NCI-H1694 (cell line): ENCODE measurements at regions not wholly inside any gene's neighbourhood (a gene's known extent, or its start where the extent isn't known, plus 50 kb on each side); places are given as distances from the start of the nearest gene placed in this dataset.

Source experiments
- DNase-seq: peaks from one replicate; lab custom pipeline; 2025; lab: John Stamatoyannopoulos, UW

DNA sequence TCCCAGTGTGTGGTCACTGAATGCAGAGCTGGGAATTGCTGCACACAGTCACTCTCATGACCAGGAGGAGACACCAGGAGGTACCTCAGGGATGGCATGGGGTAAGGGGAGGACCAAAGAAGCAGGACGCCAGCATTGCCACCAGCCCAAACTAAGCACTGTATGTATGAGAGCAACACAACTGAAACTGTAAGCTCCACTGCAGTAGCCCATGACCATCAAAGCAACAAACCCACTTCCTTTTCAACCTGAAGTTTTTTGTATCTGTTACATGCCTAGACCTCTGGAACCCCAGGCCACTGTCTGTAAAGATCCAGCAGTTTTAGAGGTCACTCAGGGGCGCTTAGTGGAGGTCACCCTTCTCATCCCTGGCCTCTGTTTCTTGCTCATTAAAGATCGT is 164.3 kb downstream of the SETD4 start:
- DNase-seq, result no peak

DNA sequence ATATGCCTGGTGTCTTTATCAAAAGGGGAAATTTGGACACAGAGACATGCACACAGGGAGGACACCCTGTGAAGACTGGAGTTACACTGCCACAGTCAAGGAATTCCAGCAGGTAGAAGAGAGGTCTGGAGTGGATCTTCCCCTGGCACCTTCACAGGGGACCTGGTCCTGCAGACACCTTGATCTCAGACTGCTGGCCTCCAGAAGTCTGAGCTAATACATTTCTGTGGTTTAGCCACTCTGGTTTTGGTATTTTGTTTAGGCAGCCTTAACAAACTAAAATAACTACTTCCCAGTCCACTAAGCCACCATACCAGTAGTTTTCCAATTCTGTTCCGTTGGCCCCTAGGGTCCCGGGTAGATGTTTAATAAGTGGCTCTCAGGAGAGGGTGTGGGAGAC is 164.7 kb downstream of the SETD4 start:
- no peak for DNase-seq

- DNase-seq, result no peak
Measured at GRCh38 chr21:35893156-35893555, 167.2 kb downstream of the SETD4 start.

DNA sequence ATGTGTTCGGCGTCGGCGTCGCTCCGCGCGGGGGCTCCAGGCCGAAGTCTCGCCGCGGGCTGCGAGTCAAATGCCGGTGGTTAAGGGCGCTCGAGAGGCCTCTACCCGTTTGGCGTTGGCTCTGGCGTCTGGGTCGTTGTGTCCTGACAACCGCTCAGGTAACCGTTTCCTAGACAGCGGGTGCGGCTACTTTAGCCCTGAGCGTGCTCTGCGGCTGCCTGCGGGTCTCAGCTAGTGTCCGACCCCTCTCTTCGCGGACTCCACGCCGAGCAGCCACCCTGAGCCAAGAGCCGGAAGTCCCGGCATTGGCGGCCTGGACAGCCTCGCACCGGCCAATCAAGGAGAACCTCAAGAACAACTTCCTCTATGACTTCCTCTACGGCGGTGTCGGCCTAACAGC is 173.4 kb downstream of the SETD4 start:
- no peak for DNase-seq

DNA sequence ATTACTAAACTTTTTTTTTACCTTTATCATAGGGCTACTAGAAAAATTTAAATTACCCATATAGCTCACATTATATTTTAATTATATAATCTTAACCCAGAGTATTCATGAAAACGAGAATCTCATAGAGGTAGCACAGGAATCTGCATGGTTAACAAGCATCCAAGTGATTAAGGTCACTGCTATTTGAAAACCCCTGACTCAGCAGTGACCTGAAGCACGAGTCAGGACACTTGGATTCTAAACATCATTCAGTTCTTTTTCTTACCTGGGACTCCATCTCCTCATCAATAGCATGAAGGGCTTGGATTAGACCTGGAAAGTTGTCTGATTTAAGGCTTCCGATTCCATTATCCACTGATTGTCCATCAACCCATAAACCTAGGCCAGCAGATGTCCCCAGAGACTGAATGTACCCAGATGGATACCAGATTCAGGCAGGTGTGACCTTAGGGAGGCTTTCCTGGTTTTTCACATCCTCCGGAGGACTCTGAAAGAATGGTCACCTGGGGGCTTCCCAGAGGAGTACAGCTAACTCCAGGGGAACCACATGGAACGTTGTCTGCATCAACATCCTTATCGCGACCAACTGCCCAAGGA is 174.3 kb downstream of the SETD4 start:
- no peak for DNase-seq

- no peak for DNase-seq
Measured at GRCh38 chr21:35882791-35883240, 177.5 kb downstream of the SETD4 start.

GRCh38 chr21:35873441-35873840 is 186.9 kb downstream of the SETD4 start:
- DNase-seq, result no peak

DNA sequence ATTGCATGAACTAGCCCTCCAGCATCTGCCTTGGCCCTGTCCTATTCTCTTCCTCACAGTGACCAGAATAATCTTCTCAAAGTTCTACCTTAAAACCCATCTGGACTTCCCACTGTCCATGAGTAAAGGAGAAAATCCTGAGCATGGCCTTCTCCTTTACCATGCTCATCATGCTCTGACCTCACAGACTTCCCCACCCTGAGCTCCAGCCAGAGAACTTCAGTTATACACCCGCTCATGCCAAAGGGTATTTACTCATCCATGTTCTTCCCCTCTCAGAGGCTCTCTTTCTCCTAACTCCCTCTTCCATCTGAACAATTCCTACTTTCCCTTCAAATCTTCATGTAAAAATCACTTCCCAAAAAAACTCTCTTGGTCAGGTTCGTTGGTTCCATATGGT is 188.4 kb downstream of the SETD4 start:
- no peak for DNase-seq

GRCh38 chr21:35868869-35869223 is 191.5 kb downstream of the SETD4 start:
- DNase-seq, result no peak

DNA sequence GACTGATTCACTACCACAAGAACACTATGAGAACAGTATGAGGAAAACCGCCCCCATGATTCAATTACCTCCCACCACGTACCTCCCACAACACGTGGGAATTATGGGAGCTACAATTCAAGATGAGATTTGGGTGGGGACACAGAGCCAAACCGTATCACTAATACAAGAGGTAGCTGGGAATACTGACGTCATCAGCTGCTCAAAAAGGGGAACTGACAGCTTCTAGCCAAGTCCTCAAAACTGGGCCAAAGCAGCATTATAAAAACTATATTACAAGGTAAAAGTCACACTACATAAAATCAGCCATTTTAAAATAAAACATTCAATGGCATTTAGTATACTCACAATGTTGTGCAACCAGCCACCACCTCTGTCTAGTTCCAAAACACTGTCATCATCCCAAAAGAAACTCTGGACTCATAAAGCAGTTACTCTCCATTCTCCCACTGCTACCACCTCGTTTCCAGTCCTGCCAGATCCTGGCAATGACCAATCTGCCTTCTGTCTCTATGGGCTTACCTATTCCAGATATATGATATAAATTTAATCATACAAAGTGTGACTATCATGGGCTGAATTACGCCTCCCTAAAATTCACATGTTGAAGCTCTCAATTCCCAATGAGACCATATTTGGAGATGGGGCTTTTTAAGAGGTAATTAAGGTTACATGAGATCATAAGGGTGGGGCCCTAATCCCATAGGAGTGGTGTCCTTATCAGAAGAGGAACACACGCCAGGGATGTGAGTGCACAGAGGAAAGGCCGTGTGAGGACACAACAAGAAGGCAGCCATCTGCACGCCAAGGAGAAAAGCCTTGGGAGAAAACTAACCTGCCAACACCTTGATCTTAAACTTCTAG is 192.1 kb downstream of the SETD4 start:
- DNase-seq, result no peak

DNA sequence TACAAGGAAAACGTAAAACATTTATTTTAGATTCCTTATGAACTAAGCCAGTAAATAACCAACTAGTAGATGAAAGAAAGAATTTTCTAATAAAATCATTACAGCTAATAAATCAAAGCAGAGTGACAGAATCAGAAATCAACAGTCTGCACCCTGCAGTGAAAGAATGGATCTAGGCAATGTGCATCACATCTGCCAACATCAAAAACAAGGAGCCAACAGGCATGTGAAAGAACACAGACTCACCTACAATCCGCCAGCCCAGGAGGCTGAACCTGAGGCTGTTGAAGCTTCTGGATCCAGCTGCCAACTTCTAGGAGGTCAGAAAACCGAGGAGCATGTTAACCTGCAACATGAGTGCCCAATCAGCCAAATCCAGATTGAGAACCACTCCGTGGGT is 196.3 kb downstream of the SETD4 start:
- DNase-seq, result no peak

GRCh38 chr21:35862969-35863368 is 197.4 kb downstream of the SETD4 start:
- no peak for DNase-seq

DNA sequence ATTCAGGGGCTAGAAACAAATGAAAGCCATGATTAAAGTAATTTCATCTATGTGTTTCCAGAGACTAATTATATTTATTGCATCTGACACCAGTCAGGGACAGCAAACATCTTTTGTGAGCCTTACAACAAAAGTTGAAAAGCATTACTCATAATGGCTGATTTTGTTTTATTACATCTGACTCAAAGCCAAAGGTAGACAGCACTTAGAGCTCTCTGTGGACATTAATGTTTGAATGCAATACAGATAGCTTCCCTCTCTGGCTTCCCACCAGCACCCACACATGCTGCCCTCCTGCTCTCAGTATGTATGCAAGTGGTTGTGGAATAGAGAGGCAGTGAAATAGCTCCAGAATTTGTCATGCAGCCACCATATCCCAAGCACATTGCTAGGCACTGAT is 198.7 kb downstream of the SETD4 start:
- DNase-seq, result no peak

DNA sequence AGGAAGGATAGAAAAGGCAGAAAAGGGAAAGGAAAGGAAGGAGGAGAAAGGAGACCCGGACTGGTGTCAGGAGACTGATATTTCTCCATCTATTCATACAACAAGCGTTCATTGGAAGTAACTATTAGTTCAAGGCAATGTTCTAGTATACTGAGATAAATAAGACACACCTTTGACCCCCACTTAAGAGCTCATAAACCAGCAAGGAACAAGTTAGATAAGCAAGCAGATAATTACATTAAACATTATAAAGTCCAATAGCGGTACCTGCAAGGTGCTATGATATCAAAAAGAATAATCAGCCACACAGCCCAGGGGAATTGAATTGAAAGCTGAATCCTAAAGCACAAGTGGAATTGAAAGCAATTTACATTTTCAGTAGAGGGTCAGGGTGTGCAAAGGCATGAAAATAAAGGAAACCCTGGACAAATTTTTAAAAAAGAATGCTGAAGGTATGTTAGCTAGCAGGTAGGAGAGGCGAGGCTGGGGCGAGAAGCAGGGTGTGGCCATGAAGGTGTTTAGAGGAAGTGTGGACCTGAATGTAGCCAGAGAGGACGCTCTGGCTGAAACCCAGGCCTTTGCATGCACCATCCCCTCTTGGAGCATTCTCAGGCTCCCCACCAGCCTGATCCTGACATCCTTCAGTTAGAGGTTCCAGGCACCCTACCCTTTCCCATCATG is 200.0 kb downstream of the SETD4 start:
- no peak for DNase-seq

DNA sequence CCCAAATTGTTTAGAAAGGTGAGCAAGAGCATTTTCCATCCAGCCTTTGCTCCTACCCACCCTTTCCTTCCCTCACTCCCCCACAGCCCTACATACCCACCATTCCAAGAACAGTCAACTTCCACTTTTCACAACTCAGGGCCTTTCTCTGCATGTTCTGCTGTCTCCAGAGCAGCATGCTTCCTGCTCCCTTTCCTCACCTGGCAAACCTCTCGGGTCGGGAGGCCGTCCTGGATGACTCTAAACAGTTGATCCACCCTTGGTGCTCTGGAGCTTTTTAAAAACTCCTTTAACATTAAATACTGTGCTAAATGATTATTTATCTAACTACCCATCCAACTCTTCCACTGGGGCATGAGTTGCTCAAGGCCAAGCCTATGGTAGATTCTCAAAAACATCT is 200.6 kb downstream of the SETD4 start:
- DNase-seq, result no peak

DNA sequence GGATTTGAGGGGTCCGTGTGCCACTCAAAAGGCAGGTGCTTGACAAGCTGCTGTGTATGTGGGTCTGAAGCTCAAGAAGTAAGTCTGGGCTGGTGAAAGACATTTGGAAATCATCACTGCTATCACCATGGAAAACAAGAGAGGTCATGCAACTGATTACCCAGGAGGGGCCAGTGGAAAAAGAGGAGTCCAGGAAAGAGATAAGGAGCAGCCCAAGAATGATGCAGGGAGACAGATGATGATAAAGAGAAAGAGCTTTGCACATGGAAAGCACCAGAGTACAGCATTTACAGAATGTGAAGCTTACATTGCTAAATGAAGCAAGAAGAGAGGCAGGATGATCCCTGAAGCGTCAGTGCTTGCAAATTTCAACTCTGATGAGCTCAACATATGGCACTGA is 203.2 kb downstream of the SETD4 start:
- no peak for DNase-seq

GRCh38 chr21:35855484-35855883 is 204.8 kb downstream of the SETD4 start:
- DNase-seq, result no peak

DNA sequence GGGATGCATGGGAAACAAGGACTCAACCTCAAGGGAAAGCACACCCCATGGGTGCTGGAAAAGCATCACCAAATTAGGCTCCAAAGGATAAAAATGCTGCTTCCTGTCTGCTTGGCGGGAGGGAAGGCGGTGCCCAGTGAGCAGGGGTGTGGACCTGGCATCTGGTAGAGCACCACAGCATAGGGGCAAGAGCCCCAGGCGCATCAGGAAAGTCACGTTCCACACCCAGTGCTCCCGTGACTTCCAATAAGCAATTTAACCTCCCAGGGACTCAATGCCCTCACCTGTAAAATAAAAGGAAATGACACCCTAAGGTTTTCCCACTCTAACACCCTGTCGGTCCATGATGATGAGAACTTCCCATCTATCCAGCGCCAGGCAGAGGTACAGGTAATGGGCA is 206.0 kb downstream of the SETD4 start:
- DNase-seq, result no peak

DNA sequence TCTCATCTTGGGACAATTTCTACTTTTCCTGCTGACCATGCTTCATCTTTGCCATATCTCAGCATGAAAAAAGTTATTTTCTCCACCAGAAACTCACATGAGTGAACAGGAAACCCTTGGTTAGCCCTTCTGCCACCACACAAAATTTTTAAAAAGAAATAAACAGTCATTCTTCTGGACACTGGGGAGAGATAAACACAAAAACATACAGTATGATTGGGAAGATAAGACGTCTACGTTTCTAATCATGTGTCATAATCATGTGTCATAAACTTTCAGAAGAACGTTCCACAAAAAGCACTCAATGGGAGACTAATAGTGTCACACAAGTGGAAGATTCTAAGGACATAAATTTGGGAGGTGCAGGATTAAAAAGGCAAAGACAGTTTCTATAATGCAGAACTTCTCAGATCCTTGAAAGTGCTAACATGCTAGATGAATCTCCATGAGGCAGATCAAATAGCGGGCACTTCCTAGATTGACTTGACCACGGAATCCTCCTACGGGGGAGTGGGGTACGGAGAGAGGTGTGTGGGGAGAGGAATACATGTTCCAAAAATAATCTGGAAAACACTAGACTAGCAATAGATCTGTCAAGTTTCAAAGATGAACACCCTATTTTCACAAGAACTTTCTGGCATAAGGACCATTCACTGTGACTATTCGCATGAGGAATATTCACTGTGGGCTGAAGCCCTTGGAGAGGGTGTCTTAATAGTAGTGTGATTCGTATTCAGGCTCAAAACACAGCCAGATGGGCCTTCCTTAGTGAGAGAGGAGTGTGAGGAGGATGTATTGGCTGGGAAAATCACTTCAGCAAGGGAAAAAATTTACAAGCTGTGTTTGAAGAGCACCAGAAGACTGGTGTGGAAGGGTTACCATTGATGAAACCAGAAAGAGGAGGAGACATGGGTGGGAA is 206.7 kb downstream of the SETD4 start:
- DNase-seq, result no peak

- DNase-seq, result no peak
Measured at GRCh38 chr21:35852820-35853219, 207.5 kb downstream of the SETD4 start.

DNA sequence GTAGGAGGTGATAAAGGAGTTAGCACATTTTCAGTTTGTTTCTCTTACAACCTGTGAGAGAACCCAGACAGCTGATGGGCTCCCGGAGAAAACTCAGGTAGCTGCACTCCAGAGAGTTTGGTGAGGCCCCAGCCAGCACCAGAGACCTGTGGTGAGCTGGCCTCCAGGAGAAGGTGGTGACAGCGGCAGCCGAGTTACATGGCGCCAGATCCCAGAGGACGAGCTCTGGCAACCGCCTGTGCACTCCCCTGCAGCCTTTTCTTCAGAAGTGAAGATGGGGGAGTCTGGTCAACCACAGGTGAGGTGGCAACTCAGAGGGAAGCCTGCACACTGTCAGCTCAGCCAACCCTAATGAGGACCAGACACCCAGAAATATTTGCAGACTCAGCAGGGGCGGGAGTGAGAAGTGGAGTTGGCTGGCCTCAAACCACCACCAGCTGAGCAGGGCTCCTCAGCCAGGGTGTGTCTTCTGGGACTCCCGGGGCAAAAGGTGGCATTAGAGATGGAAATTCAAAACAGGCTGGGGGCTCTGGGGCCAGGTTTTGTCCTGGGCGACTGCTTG is 209.7 kb downstream of the SETD4 start:
- no peak for DNase-seq

DNA sequence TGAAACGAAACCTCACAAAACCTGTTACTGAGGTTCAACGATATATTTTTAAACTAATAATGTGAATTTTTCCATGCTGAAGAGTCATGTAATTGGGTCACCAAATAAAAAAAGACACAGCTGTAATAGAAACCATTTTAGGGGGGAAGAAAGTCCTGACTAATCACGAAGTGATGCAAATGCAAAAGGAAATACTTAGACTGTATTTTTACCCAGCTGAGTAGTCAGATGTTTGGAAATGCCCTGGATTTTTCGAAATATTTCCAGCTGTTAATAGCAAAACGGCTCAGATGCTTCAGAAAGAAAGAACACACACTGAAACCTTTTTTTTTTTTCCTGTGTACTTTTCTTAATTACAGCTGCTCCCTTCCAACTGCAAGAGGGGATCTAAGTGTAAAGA is 210.3 kb downstream of the SETD4 start:
- DNase-seq, result no peak
